H1 (cell line): ENCODE measurements at regions not wholly inside any gene's neighbourhood (a gene's known extent, or its start where the extent isn't known, plus 50 kb on each side); places are given as distances from the start of the nearest gene placed in this dataset.

ENCODE experiments used
- CTBP2 ChIP-seq: IDR thresholded peaks from 2 replicates; pipeline ENCODE4 v1.7.0; 2011; ENCODE audit warnings: borderline replicate concordance, mild to moderate bottlenecking, moderate library complexity, mixed read lengths, low read length; ENCODE audit not compliant: insufficient read depth, insufficient read length
- SIX5 ChIP-seq: IDR thresholded peaks from 2 replicates; pipeline ENCODE4 v1.6.1; 2011; ENCODE audit warnings: mild to moderate bottlenecking, low read depth, low read length
- SUZ12 ChIP-seq: fragments of 200-600 bp; sonication (generic); IDR thresholded peaks from 2 replicates; pipeline ENCODE4 v1.6.1; 2012; ENCODE audit warnings: mild to moderate bottlenecking, inconsistent platforms, low read length, moderate library complexity, mixed read lengths
- TF ChIP-seq, protein P1 (sequence below): IDR thresholded peaks from 2 replicates; pipeline ENCODE4 v1.6.1; 2011; ENCODE audit warnings: low read length, improper control_type of control experiment
- TF ChIP-seq, protein P2 (sequence below), 3 experiments: IDR thresholded peaks; 1 replicate in 2 of 3; 2 replicates in 1 of 3; pipeline versions ENCODE4 v1.5.1 to v1.6.1; 2011; ENCODE audit warnings: low read length in 3 of 3, mild to moderate bottlenecking in 3 of 3, inconsistent platforms in 2 of 3, low read depth in 1 of 3, moderate library complexity in 1 of 3; ENCODE audit not compliant: insufficient read depth in 1 of 3; ENCODE audit errors: control extremely low read depth in 1 of 3
- TF ChIP-seq, protein P3 (sequence below): IDR thresholded peaks from 2 replicates; pipeline ENCODE4 v1.6.1; 2011; ENCODE audit warnings: low read depth, mild to moderate bottlenecking, low read length; ENCODE audit not compliant: insufficient read depth

- TF ChIP-seq CTBP2 = no peak
- TF ChIP-seq, protein P1, sequence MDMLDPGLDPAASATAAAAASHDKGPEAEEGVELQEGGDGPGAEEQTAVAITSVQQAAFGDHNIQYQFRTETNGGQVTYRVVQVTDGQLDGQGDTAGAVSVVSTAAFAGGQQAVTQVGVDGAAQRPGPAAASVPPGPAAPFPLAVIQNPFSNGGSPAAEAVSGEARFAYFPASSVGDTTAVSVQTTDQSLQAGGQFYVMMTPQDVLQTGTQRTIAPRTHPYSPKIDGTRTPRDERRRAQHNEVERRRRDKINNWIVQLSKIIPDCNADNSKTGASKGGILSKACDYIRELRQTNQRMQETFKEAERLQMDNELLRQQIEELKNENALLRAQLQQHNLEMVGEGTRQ = no peak
- TF ChIP-seq, protein P2, sequence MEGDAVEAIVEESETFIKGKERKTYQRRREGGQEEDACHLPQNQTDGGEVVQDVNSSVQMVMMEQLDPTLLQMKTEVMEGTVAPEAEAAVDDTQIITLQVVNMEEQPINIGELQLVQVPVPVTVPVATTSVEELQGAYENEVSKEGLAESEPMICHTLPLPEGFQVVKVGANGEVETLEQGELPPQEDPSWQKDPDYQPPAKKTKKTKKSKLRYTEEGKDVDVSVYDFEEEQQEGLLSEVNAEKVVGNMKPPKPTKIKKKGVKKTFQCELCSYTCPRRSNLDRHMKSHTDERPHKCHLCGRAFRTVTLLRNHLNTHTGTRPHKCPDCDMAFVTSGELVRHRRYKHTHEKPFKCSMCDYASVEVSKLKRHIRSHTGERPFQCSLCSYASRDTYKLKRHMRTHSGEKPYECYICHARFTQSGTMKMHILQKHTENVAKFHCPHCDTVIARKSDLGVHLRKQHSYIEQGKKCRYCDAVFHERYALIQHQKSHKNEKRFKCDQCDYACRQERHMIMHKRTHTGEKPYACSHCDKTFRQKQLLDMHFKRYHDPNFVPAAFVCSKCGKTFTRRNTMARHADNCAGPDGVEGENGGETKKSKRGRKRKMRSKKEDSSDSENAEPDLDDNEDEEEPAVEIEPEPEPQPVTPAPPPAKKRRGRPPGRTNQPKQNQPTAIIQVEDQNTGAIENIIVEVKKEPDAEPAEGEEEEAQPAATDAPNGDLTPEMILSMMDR (IDR thresholded peaks at IDR 0.05; ENCODE audit: control extremely low read depth in 1 of 3, insufficient read depth in 1 of 3, low read depth in 1 of 3, low read length in 3 of 3) = no peak
- TF ChIP-seq SUZ12 = no peak
- TF ChIP-seq, protein P3, sequence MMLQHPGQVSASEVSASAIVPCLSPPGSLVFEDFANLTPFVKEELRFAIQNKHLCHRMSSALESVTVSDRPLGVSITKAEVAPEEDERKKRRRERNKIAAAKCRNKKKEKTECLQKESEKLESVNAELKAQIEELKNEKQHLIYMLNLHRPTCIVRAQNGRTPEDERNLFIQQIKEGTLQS = no peak
- no peak for TF ChIP-seq SIX5
Observed at GRCh38 chr6:4489538-4489937, 286.7 kb upstream of the CDYL start (continued).
